ENCODE measurements at regions not wholly inside any gene's neighbourhood (a gene's known extent, or its start where the extent isn't known, plus 50 kb on each side); places are given as distances from the start of the nearest gene placed in this dataset.

DNA sequence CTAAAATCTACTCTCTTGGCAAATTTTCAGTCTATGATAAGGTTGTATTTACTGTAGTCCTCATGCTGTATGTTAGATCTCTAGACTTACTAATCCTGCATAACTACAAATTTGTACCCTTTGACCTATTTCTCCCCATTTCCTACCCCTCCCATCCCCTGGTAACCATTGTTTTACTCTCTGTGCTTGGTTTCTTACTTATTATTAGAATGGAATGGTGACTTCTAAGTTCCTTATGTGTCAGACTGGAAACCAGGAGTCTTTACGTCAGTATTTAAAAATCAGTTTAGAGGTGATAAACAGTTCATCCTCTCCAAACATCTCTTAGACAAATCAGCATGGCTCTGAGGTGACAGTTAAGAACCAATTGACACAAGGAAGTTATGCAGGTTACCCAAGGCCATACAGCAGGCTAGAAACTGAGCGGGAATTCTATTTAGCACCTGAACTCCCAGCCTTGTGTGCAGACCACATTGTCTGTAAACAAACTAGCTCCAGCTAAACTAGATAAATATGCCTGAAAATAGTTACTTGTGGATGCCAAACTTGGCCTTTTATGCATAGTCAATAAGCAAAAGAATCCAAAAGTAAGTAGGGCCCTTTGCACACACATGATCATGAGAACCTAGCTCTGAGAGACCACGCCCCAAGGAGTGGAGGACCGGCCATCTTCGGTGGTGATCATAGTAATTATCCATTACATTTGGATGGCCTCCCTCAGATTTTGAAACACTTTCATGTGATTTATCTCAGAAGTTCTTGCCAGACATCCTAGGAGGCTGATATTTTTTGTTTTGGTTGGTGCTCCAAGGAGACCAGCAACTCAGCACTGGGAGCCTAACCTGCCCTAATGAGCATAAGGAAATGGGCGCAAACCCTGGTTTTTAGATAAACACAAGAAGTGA, 72.3 kb upstream of the BOC start:
- DNase-seq (ENCODE audit: low spot score): no peak

DNA sequence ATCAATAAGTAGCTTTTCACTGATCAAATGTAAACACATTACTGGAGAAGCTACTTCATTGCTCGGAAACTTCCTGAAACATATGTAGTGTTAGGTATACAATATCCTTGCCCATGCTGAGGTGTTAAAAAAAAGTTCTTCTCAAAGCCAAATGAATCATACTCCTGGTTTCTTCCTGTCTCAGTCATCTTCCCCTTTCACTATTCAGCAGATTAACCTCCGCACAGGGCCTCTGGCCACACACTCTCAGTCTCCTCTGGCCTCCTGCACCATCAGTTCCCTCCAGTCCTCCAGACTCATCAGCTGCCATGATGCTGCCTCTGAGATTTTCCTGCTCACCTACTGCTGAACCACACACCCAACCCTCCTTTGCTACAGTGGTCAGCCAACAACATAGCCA, 70.5 kb upstream of the BOC start:
- no peak for DNase-seq (ENCODE audit: low spot score)

DNA sequence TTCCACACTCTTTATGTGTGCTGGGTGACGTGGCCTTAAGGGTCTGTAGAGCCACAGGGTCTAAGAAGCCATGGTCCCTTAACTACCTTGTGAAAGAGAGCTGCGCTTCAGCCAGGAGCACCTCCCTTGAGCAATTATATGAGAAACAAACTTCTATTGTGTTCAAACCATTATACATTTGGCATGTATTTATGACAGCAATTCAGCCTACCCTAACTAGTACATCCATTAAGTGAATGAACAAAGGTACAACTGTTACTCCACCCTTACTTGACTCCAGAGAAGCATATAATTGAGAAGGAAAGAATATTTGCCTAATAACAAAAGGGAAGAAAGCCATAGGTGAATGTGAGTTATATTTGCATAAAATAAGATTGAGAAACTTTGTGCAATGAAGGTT, 69.8 kb upstream of the BOC start:
- DNase-seq (ENCODE audit: low spot score): no peak

DNA sequence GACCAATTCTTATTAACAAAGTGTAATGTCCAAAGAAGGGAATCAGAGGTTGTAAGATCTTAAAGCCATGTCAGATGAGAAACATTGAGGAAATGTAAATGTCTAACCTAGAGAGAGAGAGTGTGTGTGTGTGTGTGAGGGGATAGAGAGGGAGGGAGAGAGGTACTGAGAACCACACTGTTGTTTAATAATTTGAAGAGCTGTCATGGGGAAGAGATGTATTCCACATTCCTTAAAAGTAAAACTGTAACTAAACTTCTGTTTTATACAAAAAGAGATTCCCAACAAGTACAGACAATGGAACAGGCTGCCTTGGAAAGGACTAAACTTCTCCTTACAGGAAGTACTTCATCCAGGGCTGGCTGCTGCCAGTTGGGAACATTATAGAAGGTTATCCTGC, 68.9 kb upstream of the BOC start:
- no peak for DNase-seq (ENCODE audit: low spot score)

DNA sequence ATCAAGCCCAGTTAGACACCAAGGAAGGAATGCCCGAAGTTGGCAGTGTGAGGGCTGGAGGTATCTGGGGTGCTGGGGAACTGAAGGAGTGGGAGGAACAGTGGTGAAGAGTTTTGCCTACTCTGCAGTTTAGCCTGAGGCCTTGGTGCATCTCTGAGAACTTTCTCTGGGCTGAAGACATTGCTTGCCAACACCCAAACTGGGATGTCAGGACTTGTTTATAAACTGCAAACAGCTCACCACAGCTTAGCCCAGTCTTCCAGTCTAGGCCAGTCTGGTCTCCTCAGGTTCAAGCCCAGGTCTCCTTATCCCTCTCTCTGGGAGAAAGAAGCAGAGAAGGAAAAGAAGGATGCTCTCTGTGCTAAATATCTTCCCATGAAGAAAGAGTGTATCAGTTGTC, 68.0 kb upstream of the BOC start:
- DNase-seq (ENCODE audit: low spot score): no peak

DNA sequence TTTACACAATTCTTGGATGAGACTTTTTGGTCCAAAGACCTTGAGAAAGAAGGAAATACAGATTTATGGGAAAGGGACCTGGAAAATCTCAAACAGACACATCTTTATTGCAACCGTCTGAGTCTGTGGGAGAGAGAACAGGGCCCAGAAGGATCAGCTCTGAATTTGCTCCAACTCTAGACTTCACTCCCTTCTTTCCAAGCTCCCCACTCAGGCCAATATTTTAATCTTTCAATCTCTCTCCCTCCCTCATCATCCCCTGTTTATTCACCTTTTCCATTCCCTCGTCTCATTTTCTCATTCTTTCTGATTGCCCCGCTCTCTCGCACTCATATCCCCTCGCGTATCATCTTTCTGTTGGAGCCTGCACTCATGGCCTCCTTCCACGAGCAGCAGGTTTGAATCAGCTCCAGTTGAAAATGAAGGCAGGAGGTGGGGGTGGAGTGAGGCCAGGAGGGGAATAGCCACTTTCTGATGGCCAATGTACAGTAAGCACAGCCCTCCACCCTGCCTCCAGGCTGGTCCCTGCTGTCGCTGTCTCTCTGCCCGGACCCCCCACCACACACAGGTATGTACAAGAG, 63.6 kb upstream of the BOC start:
- DNase-seq (ENCODE audit: low spot score): no peak

DNA sequence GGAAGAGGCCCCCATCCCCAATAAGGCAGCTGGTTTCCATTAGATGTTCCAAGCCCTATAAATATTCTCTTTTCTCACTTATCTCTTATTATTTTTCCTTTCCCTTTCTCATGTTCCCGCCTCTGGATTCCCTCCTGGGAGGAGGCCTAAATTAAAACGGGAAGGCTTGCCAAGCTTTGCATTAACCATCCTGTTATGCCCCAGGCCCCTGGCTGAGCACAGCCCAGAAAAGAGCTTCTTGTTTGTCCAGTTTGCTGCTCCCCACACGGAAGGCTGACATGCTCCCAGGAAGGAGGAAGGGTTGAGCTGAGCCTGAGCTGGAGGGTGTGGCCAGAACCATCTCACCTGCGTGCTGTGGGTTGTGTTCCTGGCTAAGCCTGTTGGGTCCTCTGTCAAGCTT, 63.1 kb upstream of the BOC start:
- DNase-seq (ENCODE audit: low spot score): no peak

DNA sequence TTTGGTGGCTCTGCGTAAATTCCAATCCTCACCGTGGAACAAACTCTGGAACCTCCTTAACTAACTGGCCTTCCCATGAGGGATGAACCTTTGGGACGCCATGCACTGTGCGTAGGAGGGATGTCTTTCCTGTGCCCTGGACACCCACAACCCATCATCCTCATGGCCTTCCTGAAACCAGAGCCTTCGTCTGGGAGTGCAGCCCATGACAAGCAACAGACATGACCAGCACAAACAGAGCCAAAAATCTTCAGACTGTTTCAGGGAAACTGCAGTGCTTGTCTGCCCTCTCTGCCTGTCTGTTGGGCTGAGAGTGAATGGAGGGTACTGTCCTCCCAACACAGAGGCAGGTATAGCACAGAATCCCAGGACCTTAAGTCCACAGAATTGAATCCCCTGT, 61.1 kb upstream of the BOC start:
- DNase-seq (ENCODE audit: low spot score): no peak

DNA sequence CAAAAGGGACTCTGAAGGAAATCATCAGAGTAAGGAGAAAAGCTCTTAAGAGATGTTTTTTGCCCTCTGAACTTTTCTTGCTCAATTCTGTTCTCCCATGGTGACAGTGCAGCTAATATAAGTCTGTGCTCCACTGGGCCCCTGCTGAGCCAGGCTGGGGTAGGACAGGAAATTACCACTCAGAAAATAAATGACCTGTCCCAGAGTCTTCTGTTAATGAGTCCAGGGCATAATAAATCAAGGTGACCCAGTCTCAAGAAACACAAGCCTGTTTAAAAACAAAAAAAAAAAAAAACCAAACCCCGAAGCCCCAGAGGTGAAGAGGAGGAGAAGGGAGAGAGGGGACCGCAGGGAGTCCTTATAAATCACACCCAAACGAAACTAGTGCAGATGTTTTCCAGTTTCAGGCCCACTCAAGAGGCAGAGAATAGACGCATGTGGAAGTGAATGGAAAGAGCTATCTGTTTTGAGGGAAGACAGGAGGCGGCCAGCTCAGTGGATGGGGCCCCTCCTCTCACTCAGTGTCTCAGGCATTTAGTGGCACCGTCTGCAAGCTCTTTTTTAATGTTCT, 59.8 kb upstream of the BOC start:
- DNase-seq (ENCODE audit: low spot score): no peak

DNA sequence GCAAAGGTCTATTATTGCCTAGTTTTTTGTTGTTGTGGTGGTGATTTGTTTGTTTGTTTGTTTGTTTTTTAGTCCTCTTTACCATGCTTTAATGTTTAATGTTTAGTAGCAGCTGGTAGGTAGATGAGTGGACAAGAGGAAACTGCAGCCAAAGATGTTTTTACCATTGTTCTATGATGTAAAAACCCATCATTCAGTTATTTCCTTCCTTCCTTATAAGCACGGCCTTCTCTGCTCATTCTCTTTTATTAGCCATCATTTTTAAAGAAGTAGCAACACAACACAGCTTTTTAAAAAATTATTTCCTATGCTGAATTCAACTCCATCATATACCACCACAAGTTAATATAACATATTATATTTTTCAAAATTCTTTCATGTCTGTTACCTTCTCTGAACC, 58.5 kb upstream of the BOC start:
- DNase-seq (ENCODE audit: low spot score): no peak

DNA sequence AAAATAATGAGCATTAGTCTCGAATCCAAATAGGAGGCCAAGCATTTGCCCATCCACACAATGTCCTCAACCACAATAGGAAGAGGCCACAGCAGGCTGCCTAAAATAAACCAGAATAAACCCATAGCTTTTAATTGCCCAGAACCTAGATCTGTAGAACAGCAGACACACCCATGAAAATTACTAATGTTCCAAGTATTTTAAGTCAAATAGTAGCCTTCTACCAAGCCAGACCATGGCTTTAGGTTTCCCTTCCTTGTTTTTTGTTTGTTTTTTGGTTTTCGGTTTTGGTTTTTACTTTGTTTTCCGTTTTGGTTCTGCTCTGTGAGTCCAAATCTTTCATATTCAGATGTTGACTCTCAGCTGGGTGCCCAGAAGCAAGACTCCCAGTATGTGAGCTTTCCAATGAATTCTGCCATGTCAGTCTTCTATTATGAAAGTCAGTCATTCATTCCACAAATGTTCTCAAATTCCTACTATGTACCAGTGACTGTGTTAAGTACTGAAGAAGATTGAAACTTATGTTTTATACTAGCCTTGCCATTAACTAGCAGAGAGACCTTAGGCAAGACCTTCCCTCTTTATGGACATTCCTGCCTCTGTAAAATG, 57.8 kb upstream of the BOC start:
- no peak for DNase-seq (ENCODE audit: low spot score)

DNA sequence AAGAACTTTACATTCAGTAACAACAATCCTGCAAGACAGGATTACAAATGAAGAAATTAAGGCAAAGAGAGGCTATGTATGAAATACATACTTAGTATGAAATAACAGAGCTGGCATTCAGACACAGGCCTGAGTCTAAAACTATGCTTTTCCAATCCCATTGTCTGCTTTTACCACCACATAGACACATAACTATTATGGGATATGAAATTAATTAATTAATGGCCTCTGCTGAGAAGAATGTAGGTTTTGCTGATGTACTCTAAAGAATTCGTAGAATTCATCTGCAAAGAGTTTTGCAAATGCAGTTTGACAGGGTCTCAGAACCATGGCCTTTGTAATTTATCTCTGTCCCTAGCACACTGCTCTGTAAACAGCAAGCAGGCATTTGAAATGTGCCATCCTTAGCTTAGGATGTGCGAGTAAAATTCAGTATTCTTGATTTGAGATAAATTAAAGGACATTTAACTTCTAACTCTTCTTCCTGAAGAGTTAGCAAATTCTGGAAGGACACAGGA, 54.5 kb upstream of the BOC start:
- DNase-seq (ENCODE audit: low spot score): no peak

DNA sequence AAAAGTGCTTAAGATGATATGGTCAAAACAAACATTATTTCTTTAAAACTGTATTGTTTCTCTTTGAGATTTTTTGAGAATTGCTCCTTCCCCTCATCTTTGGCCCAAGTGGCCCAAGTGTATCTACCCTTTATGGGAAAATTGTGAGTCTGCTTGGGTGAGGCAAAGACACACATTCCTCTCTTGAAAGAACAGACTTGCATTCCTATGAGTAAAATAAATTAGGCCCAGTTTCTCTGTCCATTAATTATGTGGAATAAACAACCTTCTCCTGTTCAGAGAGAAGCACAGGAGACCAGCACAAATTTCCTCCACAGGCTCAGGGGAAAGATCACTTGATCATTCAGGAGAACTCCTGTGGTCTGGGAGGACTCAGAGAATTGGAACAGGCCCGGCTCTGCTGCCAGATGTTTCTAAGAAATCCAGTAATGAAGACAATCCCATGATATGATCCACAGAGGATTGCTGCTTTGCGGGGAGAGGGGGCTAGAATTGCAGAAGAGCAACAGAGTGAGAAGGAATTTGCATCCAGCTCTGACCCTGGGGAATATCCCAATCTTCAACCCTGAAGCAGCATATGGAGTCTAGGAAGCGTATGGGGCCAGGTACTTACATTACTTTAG, 53.8 kb upstream of the BOC start:
- no peak for DNase-seq (ENCODE audit: low spot score)

DNA sequence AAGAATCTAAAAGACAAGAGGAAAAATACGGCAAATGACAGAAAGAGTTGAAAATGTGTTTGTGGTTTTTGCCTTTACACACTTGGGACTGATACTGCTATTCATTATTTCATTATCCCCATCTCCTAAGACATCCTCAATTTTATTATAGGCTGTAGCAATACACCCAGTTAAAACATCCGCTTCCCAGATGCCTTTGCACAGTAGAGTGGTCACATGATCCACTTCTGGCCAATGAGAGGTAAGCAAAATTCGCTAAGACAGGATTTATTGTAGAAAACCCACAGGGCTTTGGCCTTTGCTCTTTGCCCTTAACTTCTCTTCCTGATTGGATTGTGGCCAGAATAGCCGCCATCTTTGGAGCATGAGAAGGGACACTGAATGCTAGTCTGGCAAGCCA, 53.2 kb upstream of the BOC start:
- no peak for DNase-seq (ENCODE audit: low spot score)
